ENCODE measurements at regions not wholly inside any gene's neighbourhood (a gene's known extent, or its start where the extent isn't known, plus 50 kb on each side); places are given as distances from the start of the nearest gene placed in this dataset.

GRCh38 chr12:98399532-98399931, 115.9 kb upstream of the TMPO start:
- TF ChIP-seq EZH2 (IDR thresholded peaks at IDR 0.05) (no peak), CTCF (IDR thresholded peaks at IDR 0.05) (no peak), EZH2phosphoT487 (IDR thresholded peaks at IDR 0.05) (no peak)
